NT2/D1 (cell line): ENCODE measurements at regions not wholly inside any gene's neighbourhood (a gene's known extent, or its start where the extent isn't known, plus 50 kb on each side); places are given as distances from the start of the nearest gene placed in this dataset.

ENCODE experiments used
- SUZ12 ChIP-seq: IDR thresholded peaks from 2 replicates; pipeline ENCODE4 v1.6.1; 2011; ENCODE audit not compliant: insufficient read length, insufficient read depth; ENCODE audit errors: extremely low read depth
- YY1 ChIP-seq: IDR thresholded peaks from 2 replicates; pipeline ENCODE4 v1.6.1; 2011; ENCODE audit not compliant: insufficient read length, insufficient read depth
- ZNF274 ChIP-seq: IDR thresholded peaks from 2 replicates; pipeline ENCODE4 v1.6.1; 2011; ENCODE audit warnings: mild to moderate bottlenecking, low read depth, low read length

DNA sequence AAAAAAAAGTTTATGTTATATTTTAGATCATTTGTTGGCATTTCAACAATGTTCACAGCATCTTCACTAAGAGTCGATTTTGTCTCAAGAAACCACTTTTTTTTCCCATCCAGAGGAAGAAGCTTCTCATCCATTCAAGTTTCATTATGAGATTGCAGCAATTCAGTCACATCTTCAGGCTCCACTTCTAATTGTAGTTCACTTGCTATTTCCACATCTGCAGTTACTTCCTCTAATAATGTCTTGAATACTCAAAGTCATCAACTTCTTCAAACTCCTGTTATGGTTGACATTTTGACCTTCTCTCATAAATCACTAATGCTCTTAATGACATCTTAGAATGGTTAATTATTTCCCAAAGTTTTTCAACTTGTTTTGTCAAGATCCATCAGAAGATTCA lies 61.3 kb upstream of the CHORDC1 start:
- TF ChIP-seq YY1 (no peak), ZNF274 (no peak), SUZ12 (no peak)
